ENCODE measurements at regions not wholly inside any gene's neighbourhood (a gene's known extent, or its start where the extent isn't known, plus 50 kb on each side); places are given as distances from the start of the nearest gene placed in this dataset.

DNA sequence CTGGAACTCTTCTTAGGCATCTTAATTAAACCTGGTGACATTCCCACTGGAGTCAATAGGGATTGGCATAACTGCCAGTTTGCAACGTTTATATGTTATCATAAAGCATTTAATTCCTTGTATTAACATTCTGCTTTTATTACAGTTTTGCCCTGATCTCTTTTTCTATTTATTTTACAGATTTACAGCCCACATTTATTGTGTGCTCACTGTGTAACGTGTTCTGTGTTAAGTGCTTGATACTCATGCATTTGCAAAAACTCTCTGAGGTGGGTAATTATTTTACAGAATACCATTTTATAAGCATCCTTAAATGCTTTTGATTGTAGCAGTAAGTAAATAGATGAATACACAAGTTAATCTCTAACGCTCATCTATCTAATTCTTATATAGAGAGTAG is 341.5 kb upstream of the FAR2 start:
- Histone ChIP-seq H3K4me3 (ENCODE audit: low read depth, low read length) (no peak overlapping the region), H3K27ac (ENCODE audit: insufficient read depth, low read length, poor library complexity, severe bottlenecking) (no peak overlapping the region), H3K9me3 (ENCODE audit: control insufficient read depth in 2 of 2, low read length in 2 of 2) (no peaks in the 10 kb centered on the region), H3K27me3 (ENCODE audit: control insufficient read depth, insufficient read depth, low read length) (peaks cover 3% of the 10 kb centered on the region), H3K36me3 (ENCODE audit: control insufficient read depth, insufficient read depth, low read length) (no peaks in the 10 kb centered on the region), H3K4me1 (ENCODE audit: control insufficient read depth, insufficient read depth, low read length, poor library complexity, severe bottlenecking) (no peaks in the 10 kb centered on the region)
- DNase-seq, result no peak
- Mint-ChIP-seq H3K9me3 (peaks cover 0 to 2% (median 0%) of the 10 kb centered on the region in 7 donors), H3K4me1 (no peaks in the 10 kb centered on the region), H3K4me3 (no peak overlapping the region), H3K27ac (no peak overlapping the region), H3K27me3 (peaks cover 12% of the 10 kb centered on the region), H3K36me3 (no peaks in the 10 kb centered on the region)
- no peak for ATAC-seq (ENCODE audit: low read depth in 2 of 2)

DNA sequence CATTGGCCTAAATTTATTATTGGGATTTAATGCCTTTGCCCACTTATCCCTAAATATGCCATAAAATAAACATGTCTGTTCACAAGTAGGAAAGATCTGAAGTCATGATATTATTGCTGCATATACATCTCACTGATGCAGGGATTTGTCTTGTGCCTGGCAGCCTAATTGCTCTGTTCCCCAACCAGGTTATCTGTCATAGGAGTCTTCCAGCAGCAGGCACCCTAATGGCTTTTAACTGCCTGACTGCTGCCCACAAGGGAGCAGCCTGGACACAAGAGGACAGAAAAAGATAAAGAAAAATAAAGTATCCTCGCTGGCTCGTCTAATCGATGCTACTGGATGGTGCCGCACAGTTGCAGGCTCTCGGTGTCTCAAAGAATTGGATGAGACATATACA is 337.6 kb upstream of the FAR2 start:
- Histone ChIP-seq H3K27me3 (ENCODE audit: control insufficient read depth, insufficient read depth, low read length) (peaks cover 3% of the 10 kb centered on the region), H3K4me1 (ENCODE audit: control insufficient read depth, insufficient read depth, low read length, poor library complexity, severe bottlenecking) (no peaks in the 10 kb centered on the region), H3K9me3 (ENCODE audit: control insufficient read depth in 2 of 2, low read length in 2 of 2) (no peaks in the 10 kb centered on the region), H3K27ac (ENCODE audit: insufficient read depth, low read length, poor library complexity, severe bottlenecking) (no peak overlapping the region), H3K36me3 (ENCODE audit: control insufficient read depth, insufficient read depth, low read length) (no peaks in the 10 kb centered on the region), H3K4me3 (ENCODE audit: low read depth, low read length) (no peak overlapping the region)
- DNase-seq, result no peak
- no peak overlapping the region for H3K4me3 Mint-ChIP-seq
- ATAC-seq (ENCODE audit: low read depth in 2 of 2), result no peak
- no peaks in the 10 kb centered on the region for H3K4me1 Mint-ChIP-seq
- no peaks in the 10 kb centered on the region for H3K36me3 Mint-ChIP-seq
- peaks cover 0 to 2% (median 0%) of the 10 kb centered on the region in 7 donors for H3K9me3 Mint-ChIP-seq
- no peak overlapping the region for H3K27ac Mint-ChIP-seq
- peaks cover 6% of the 10 kb centered on the region for H3K27me3 Mint-ChIP-seq

DNA sequence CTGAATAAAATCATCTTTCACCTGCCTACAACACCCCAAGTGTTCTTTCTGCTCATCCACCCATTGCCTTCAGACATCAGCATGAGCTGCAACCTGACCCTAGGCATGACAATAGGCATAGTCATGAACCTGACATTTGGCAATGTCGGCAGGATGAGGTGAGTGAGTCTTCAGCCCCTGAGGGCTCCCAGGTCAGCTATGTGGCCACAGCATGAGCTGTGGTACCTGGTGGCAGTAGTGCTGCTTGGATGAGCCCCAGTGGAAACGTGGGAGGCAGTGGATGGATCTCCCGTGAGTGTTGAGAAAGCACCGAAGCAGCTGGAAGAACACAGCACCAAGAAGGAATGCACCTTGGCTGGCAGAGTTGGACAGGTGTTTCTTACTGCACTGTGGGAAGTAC is 334.8 kb upstream of the FAR2 start:
- Mint-ChIP-seq H3K4me3 (no peak overlapping the region), H3K36me3 (no peaks in the 10 kb centered on the region), H3K9me3 (peaks cover 0 to 2% (median 0%) of the 10 kb centered on the region in 7 donors), H3K27ac (no peak overlapping the region), H3K27me3 (peaks cover 6% of the 10 kb centered on the region), H3K4me1 (no peaks in the 10 kb centered on the region)
- H3K9me3 ChIP-seq (ENCODE audit: control insufficient read depth in 2 of 2, low read length in 2 of 2), result no peaks in the 10 kb centered on the region
- peaks cover 3% of the 10 kb centered on the region for H3K27me3 ChIP-seq (ENCODE audit: control insufficient read depth, insufficient read depth, low read length)
- H3K36me3 ChIP-seq (ENCODE audit: control insufficient read depth, insufficient read depth, low read length), result no peaks in the 10 kb centered on the region
- DNase-seq, result no peak
- ATAC-seq (ENCODE audit: low read depth in 2 of 2), result no peak
- no peak overlapping the region for H3K27ac ChIP-seq (ENCODE audit: insufficient read depth, low read length, poor library complexity, severe bottlenecking)
- H3K4me3 ChIP-seq (ENCODE audit: low read depth, low read length), result no peak overlapping the region
- no peaks in the 10 kb centered on the region for H3K4me1 ChIP-seq (ENCODE audit: control insufficient read depth, insufficient read depth, low read length, poor library complexity, severe bottlenecking)

DNA sequence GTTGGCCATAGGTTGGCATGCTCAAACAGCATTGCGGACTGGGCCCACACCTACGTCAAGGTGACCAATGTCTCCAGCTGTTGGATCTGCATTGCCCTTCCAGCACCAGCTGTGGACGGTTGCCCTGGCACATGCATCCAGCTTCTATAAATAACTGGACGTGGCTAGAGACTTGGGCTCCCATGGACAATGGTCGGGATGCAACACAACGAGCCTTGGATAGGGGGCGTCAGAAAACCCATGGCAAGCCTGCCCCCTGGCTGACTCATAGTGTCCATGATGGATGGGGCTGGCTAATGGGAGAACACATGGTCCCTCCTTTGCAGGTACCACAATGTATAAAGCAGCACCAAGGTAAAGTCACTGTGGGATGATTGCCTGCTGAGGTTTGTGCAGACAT is 331.6 kb upstream of the FAR2 start:
- Mint-ChIP-seq H3K27me3 (no peaks in the 10 kb centered on the region), H3K27ac (no peak overlapping the region), H3K36me3 (no peaks in the 10 kb centered on the region), H3K9me3 (no peaks in the 10 kb centered on the region), H3K4me1 (no peaks in the 10 kb centered on the region), H3K4me3 (no peak overlapping the region)
- Histone ChIP-seq H3K4me3 (ENCODE audit: low read depth, low read length) (no peak overlapping the region), H3K27ac (ENCODE audit: insufficient read depth, low read length, poor library complexity, severe bottlenecking) (no peak overlapping the region), H3K4me1 (ENCODE audit: control insufficient read depth, insufficient read depth, low read length, poor library complexity, severe bottlenecking) (no peaks in the 10 kb centered on the region), H3K27me3 (ENCODE audit: control insufficient read depth, insufficient read depth, low read length) (no peaks in the 10 kb centered on the region), H3K9me3 (ENCODE audit: control insufficient read depth in 2 of 2, low read length in 2 of 2) (no peaks in the 10 kb centered on the region), H3K36me3 (ENCODE audit: control insufficient read depth, insufficient read depth, low read length) (no peaks in the 10 kb centered on the region)
- DNase-seq (no peak), ATAC-seq (ENCODE audit: low read depth in 2 of 2) (no peak)

DNA sequence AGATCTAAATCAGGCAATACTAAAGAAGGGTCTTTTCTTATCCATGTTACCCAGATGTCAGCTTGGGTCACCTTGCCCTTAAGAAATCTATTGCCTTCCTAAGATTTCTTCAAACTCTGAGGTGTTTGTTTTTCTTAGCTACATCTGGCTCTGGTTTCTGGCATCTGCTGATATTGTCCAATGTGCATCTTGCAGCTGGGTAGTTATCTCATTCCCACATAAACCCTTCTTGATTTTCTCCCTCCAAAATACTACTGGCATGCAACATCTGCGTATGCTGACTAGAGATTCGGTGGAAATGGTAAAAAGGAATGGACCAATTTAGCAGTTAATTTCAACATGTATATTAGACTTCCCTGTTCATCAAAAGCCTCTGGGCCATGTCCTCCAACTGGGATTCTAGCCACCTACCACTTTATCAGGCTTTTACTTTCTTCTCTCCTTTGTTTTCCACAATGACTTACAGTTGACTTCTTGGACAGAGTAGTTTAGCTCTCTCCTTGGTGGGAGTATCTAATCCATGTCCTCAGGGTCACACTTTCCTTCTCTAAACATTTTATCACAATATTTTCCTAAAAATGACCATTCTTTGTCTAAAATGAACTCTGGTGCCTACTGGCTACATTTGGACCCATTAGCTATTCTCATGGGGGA is 324.8 kb upstream of the FAR2 start:
- no peaks in the 10 kb centered on the region for H3K36me3 Mint-ChIP-seq
- Histone ChIP-seq H3K4me3 (ENCODE audit: low read depth, low read length) (no peak overlapping the region), H3K4me1 (ENCODE audit: control insufficient read depth, insufficient read depth, low read length, poor library complexity, severe bottlenecking) (no peaks in the 10 kb centered on the region), H3K9me3 (ENCODE audit: control insufficient read depth in 2 of 2, low read length in 2 of 2) (no peaks in the 10 kb centered on the region), H3K27ac (ENCODE audit: insufficient read depth, low read length, poor library complexity, severe bottlenecking) (no peak overlapping the region), H3K27me3 (ENCODE audit: control insufficient read depth, insufficient read depth, low read length) (no peaks in the 10 kb centered on the region), H3K36me3 (ENCODE audit: control insufficient read depth, insufficient read depth, low read length) (no peaks in the 10 kb centered on the region)
- H3K9me3 Mint-ChIP-seq, result peaks cover 0 to 1% (median 0%) of the 10 kb centered on the region in 7 donors
- H3K4me1 Mint-ChIP-seq, result no peaks in the 10 kb centered on the region
- H3K4me3 Mint-ChIP-seq, result no peak overlapping the region
- H3K27ac Mint-ChIP-seq, result no peak overlapping the region
- H3K27me3 Mint-ChIP-seq, result peaks cover 11% of the 10 kb centered on the region
- ATAC-seq (ENCODE audit: low read depth in 2 of 2) (no peak), DNase-seq (no peak)

DNA sequence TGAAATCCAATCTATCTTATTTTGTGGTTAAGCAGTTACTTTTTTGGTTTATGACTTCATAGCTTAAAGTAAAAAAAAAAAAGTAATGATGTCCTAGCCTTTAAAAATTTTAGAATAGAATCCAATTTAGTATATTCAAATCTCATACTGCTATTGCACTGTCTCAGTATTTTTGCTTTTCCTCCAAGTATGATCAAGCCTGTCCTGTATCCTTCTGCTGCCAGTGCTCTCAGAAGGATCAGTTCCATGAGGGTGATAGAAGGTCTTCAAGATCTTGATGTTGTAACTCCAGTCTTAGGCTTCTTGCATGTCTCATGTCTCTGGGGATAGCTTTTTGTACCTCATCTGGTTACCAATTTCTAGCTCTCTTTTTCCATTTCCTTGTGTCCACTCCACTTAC is 324.2 kb upstream of the FAR2 start:
- Mint-ChIP-seq H3K27me3 (peaks cover 11% of the 10 kb centered on the region), H3K36me3 (no peaks in the 10 kb centered on the region), H3K9me3 (peaks cover 0 to 1% (median 0%) of the 10 kb centered on the region in 7 donors), H3K4me3 (no peak overlapping the region), H3K4me1 (no peaks in the 10 kb centered on the region), H3K27ac (no peak overlapping the region)
- no peaks in the 10 kb centered on the region for H3K4me1 ChIP-seq (ENCODE audit: control insufficient read depth, insufficient read depth, low read length, poor library complexity, severe bottlenecking)
- no peaks in the 10 kb centered on the region for H3K36me3 ChIP-seq (ENCODE audit: control insufficient read depth, insufficient read depth, low read length)
- no peaks in the 10 kb centered on the region for H3K9me3 ChIP-seq (ENCODE audit: control insufficient read depth in 2 of 2, low read length in 2 of 2)
- no peaks in the 10 kb centered on the region for H3K27me3 ChIP-seq (ENCODE audit: control insufficient read depth, insufficient read depth, low read length)
- H3K4me3 ChIP-seq (ENCODE audit: low read depth, low read length), result no peak overlapping the region
- H3K27ac ChIP-seq (ENCODE audit: insufficient read depth, low read length, poor library complexity, severe bottlenecking), result no peak overlapping the region
- DNase-seq (no peak), ATAC-seq (ENCODE audit: low read depth in 2 of 2) (no peak)

DNA sequence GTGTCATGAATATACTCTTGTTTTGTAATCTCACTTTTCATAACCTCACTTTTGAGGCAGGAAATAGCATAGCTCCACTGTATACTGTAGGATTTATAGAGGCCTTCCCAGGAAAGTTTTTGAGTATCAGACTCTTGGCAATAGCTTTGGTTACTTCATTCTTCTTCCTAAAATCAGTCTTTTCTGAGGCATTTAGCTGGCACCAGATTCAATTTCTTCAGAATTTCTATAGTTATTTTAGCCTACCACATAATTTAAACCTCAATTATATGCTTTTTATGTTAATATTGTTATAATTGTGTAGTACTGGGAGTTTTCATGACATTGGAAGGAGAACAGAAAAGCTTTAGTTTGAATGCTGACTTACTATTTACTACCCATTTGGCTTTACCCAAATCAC is 322.3 kb upstream of the FAR2 start:
- Mint-ChIP-seq H3K9me3 (peaks cover 0 to 4% (median 0%) of the 10 kb centered on the region in 7 donors), H3K27me3 (peaks cover 14% of the 10 kb centered on the region), H3K4me1 (no peaks in the 10 kb centered on the region), H3K36me3 (no peaks in the 10 kb centered on the region), H3K4me3 (no peak overlapping the region), H3K27ac (no peak overlapping the region)
- ATAC-seq (ENCODE audit: low read depth in 2 of 2) (no peak), DNase-seq (no peak)
- no peaks in the 10 kb centered on the region for H3K36me3 ChIP-seq (ENCODE audit: control insufficient read depth, insufficient read depth, low read length)
- H3K9me3 ChIP-seq (ENCODE audit: control insufficient read depth in 2 of 2, low read length in 2 of 2), result no peaks in the 10 kb centered on the region
- H3K27me3 ChIP-seq (ENCODE audit: control insufficient read depth, insufficient read depth, low read length), result no peaks in the 10 kb centered on the region
- H3K4me1 ChIP-seq (ENCODE audit: control insufficient read depth, insufficient read depth, low read length, poor library complexity, severe bottlenecking), result no peaks in the 10 kb centered on the region
- H3K4me3 ChIP-seq (ENCODE audit: low read depth, low read length), result no peak overlapping the region
- H3K27ac ChIP-seq (ENCODE audit: insufficient read depth, low read length, poor library complexity, severe bottlenecking), result no peak overlapping the region

DNA sequence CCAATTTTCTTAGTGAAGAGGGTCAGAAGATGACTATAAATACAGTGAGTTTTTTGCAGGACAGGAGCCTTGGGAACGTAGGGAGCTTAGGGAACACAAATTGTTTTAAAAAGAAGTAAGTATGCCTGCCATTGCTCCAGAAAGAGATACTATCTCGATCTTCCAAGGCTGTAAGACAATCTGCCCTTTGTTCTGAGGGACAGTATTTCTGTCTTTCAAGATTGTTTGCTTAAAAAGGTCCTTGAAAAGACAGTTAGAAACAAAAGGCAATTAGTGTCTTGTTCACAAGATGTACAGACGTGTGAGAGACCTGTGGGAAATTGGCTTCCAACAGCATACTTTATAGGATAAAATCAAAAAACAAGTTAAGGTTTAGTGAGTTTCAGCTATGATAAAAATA is 321.2 kb upstream of the FAR2 start:
- H3K4me1 ChIP-seq (ENCODE audit: control insufficient read depth, insufficient read depth, low read length, poor library complexity, severe bottlenecking), result no peaks in the 10 kb centered on the region
- H3K27me3 Mint-ChIP-seq, result peaks cover 20% of the 10 kb centered on the region
- H3K27me3 ChIP-seq (ENCODE audit: control insufficient read depth, insufficient read depth, low read length), result no peaks in the 10 kb centered on the region
- no peaks in the 10 kb centered on the region for H3K36me3 Mint-ChIP-seq
- H3K27ac Mint-ChIP-seq, result no peak overlapping the region
- H3K36me3 ChIP-seq (ENCODE audit: control insufficient read depth, insufficient read depth, low read length), result no peaks in the 10 kb centered on the region
- no peaks in the 10 kb centered on the region for H3K9me3 ChIP-seq (ENCODE audit: control insufficient read depth in 2 of 2, low read length in 2 of 2)
- peaks cover 0 to 6% (median 0%) of the 10 kb centered on the region in 7 donors for H3K9me3 Mint-ChIP-seq
- no peak for ATAC-seq (ENCODE audit: low read depth in 2 of 2)
- H3K4me3 Mint-ChIP-seq, result no peak overlapping the region
- no peak for DNase-seq
- no peaks in the 10 kb centered on the region for H3K4me1 Mint-ChIP-seq
- H3K27ac ChIP-seq (ENCODE audit: insufficient read depth, low read length, poor library complexity, severe bottlenecking), result no peak overlapping the region
- no peak overlapping the region for H3K4me3 ChIP-seq (ENCODE audit: low read depth, low read length)

Data from CD4-positive, CD25-positive, alpha-beta regulatory T cell (primary cell).